Keratinocyte (primary cell): ENCODE measurements at regions not wholly inside any gene's neighbourhood (a gene's known extent, or its start where the extent isn't known, plus 50 kb on each side); places are given as distances from the start of the nearest gene placed in this dataset.

Experiments used
- DNase-seq: peaks from one replicate; pipeline ENCODE4 v3.0.0-alpha.2; 2011; ENCODE audit warnings: low read depth, missing footprints, low spot score
- FAIRE-seq: peaks from 2 replicates; lab custom pipeline; 2011; peaks lifted over from hg19 to GRCh38; lab: Jason Lieb, UNC
- H2AFZ ChIP-seq: 2 replicates; pipeline ENCODE4 v1.6.0; 2012; ENCODE audit warnings: low read length, control low read depth, inconsistent platforms; ENCODE audit not compliant: control insufficient read depth
- H3K27ac ChIP-seq: 2 replicates; pipeline ENCODE4 v1.5.1; 2011; ENCODE audit warnings: low read length; ENCODE audit not compliant: control insufficient read depth, insufficient read depth
- H3K27me3 ChIP-seq: 3 replicates; pipeline ENCODE4 v1.6.0; 2011; ENCODE audit warnings: low read length; ENCODE audit not compliant: control insufficient read depth, insufficient read depth; ENCODE audit errors: extremely low read depth
- H3K36me3 ChIP-seq, 2 experiments: 2 replicates in 1 of 2; 3 replicates in 1 of 2; pipeline ENCODE4 v1.5.1; 2011; ENCODE audit warnings: low read length in 2 of 2, mild to moderate bottlenecking in 1 of 2; ENCODE audit not compliant: control insufficient read depth in 2 of 2, insufficient read depth in 2 of 2; ENCODE audit errors: extremely low read depth in 1 of 2
- H3K4me1 ChIP-seq: 3 replicates; pipeline ENCODE4 v1.5.1; 2011; ENCODE audit warnings: low read length; ENCODE audit not compliant: control insufficient read depth, insufficient read depth; ENCODE audit errors: extremely low read depth
- H3K4me2 ChIP-seq: 3 replicates; pipeline ENCODE4 v1.6.0; 2011; ENCODE audit warnings: low read depth, low read length; ENCODE audit not compliant: control insufficient read depth, insufficient read depth; ENCODE audit errors: extremely low read depth
- H3K4me3 ChIP-seq, 3 experiments: fragments of 200-600 bp in 1 of 3; sonication (generic) in 1 of 3; 2 replicates in 2 of 3; 3 replicates in 1 of 3; pipeline ENCODE4 v1.5.1; 2011 to 2016; ENCODE audit warnings: low read length in 3 of 3, mild to moderate bottlenecking in 3 of 3, control low read depth in 2 of 3, inconsistent platforms in 1 of 3, low read depth in 1 of 3, mixed read lengths in 1 of 3, mixed run types in 1 of 3, moderate library complexity in 1 of 3; ENCODE audit not compliant: control insufficient read depth in 2 of 3, insufficient read depth in 2 of 3; ENCODE audit errors: extremely low read depth in 1 of 3
- H3K79me2 ChIP-seq: 2 replicates; pipeline ENCODE4 v1.6.0; 2012; ENCODE audit warnings: low read length; ENCODE audit not compliant: control insufficient read depth, insufficient read depth
- H3K9ac ChIP-seq: 3 replicates; pipeline ENCODE4 v1.6.0; 2011; ENCODE audit warnings: low read length; ENCODE audit not compliant: control insufficient read depth, insufficient read depth; ENCODE audit errors: extremely low read depth
- H3K9me1 ChIP-seq: 3 replicates; pipeline ENCODE4 v1.6.0; 2011; ENCODE audit warnings: low read length; ENCODE audit not compliant: control insufficient read depth, insufficient read depth; ENCODE audit errors: extremely low read depth
- H3K9me3 ChIP-seq: 2 replicates; pipeline ENCODE4 v1.5.1; 2012; ENCODE audit warnings: low read depth, low read length; ENCODE audit not compliant: control insufficient read depth
- H4K20me1 ChIP-seq: 3 replicates; pipeline ENCODE4 v1.6.0; 2011; ENCODE audit warnings: low read length; ENCODE audit not compliant: control insufficient read depth, insufficient read depth; ENCODE audit errors: extremely low read depth
- CTCF ChIP-seq, 3 experiments: IDR thresholded peaks in 1 of 3; conservative IDR thresholded peaks in 1 of 3; optimal IDR thresholded peaks in 1 of 3; 2 replicates in 2 of 3; 3 replicates in 1 of 3; pipeline versions ENCODE3 to v1.5.1; 2011; ENCODE audit warnings: low read length in 3 of 3, mild to moderate bottlenecking in 3 of 3, moderate library complexity in 2 of 3, control low read depth in 1 of 3, inconsistent platforms in 1 of 3; ENCODE audit not compliant: insufficient read depth in 2 of 3; ENCODE audit errors: extremely low read depth in 1 of 3
- EZH2 ChIP-seq: IDR thresholded peaks from one replicate; pipeline ENCODE4 v1.6.1; 2012; ENCODE audit warnings: inconsistent platforms, mild to moderate bottlenecking, low read length, moderate library complexity
- dilution Hi-C: fragments of 300-500 bp; cut with MboI; formaldehyde crosslinking; loops from one replicate; pipeline ENCODE4 v1.7.0; 2020; ENCODE audit warnings: low sequenced_read_pairs; ENCODE audit not compliant: extremely low pct_ligation_motif_present

- Histone ChIP-seq H3K9ac (no peak overlapping the region), H3K4me3 (no peak overlapping the region), H2AFZ (no peak overlapping the region), H3K4me1 (no peaks in the 10 kb centered on the region), H3K4me2 (no peak overlapping the region), H3K36me3 (no peaks in the 10 kb centered on the region), H4K20me1 (no peaks in the 10 kb centered on the region), H3K27ac (no peak overlapping the region), H3K79me2 (no peaks in the 10 kb centered on the region), H3K9me3 (peaks cover 10% of the 10 kb centered on the region), H3K27me3 (no peaks in the 10 kb centered on the region), H3K9me1 (no peaks in the 10 kb centered on the region)
- DNase-seq (no peak), FAIRE-seq (no peak)
- dilution Hi-C loops = no loop called here
- no peak for TF ChIP-seq EZH2
- no peak for TF ChIP-seq CTCF (optimal IDR thresholded peaks at IDR 0.05 in 1 of 3, IDR thresholded peaks at IDR 0.05 in 1 of 3, conservative IDR thresholded peaks at IDR 0.05 in 1 of 3; ENCODE audit: extremely low read depth in 1 of 3, insufficient read depth in 2 of 3, low read length in 3 of 3)
Measured at GRCh38 chr10:131636841-131637724, 263.7 kb upstream of the PPP2R2D start.

- TF ChIP-seq EZH2 = no peak
- no peak for TF ChIP-seq CTCF (optimal IDR thresholded peaks at IDR 0.05 in 1 of 3, IDR thresholded peaks at IDR 0.05 in 1 of 3, conservative IDR thresholded peaks at IDR 0.05 in 1 of 3; ENCODE audit: extremely low read depth in 1 of 3, insufficient read depth in 2 of 3, low read length in 3 of 3)
- dilution Hi-C loops = no loop called here
- H3K27me3 ChIP-seq = no peaks in the 10 kb centered on the region
- H3K9me1 ChIP-seq = no peaks in the 10 kb centered on the region
- no peak for DNase-seq
- H3K4me1 ChIP-seq = no peaks in the 10 kb centered on the region
- FAIRE-seq = no peak
- H3K27ac ChIP-seq = no peak overlapping the region
- H4K20me1 ChIP-seq = no peaks in the 10 kb centered on the region
- peaks cover 12% of the 10 kb centered on the region for H3K9me3 ChIP-seq
- H3K4me2 ChIP-seq = no peak overlapping the region
- H3K4me3 ChIP-seq = no peak overlapping the region
- no peak overlapping the region for H3K9ac ChIP-seq
- H3K36me3 ChIP-seq = no peaks in the 10 kb centered on the region
- H3K79me2 ChIP-seq = no peaks in the 10 kb centered on the region
- no peak overlapping the region for H2AFZ ChIP-seq
Measured at GRCh38 chr10:131638049-131638879, 262.5 kb upstream of the PPP2R2D start.
